ENCODE measurements at regions not wholly inside any gene's neighbourhood (a gene's known extent, or its start where the extent isn't known, plus 50 kb on each side); places are given as distances from the start of the nearest gene placed in this dataset.
"Not testable (repeated sequence)": the region's sequence is repeated elsewhere in the genome, so short reads cannot be mapped to it uniquely, and the experiment has no call there.

DNA sequence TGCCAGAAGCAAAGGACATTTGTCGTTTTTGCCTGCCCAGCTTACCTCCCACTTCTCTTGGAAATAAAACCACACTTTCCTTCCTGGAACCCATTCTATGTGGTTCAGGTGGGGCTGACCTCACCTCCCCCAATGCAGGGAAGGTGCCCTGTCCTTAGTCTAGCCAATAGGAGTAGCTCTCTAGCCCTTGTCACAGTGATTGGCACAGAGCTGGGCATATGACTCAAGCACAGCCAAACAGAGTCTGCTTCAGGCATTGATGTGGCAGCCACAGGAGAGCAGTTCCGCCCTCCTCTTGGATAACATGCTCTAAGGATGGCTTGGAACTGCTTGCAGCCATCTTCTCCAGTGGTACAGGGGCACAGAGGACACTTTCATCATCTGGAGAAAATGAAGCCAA lies 134.0 kb downstream of the LRIG2 start:
- Histone ChIP-seq H3K9me3 (ENCODE audit: control insufficient read depth, low read depth, low read length) (no peaks in the 10 kb centered on the region), H3K9ac (ENCODE audit: control insufficient read depth, extremely low read depth, insufficient read depth, low read length) (no peak overlapping the region), H3K9me1 (ENCODE audit: control insufficient read depth, extremely low read depth, insufficient read depth, low read length) (no peaks in the 10 kb centered on the region), H3K4me2 (ENCODE audit: control insufficient read depth, extremely low read depth, insufficient read depth, low read depth, low read length) (no peak overlapping the region), H2AFZ (ENCODE audit: control insufficient read depth, low read length) (no peak overlapping the region), H3K36me3 (ENCODE audit: control insufficient read depth in 2 of 2, extremely low read depth in 1 of 2, insufficient read depth in 2 of 2, low read length in 2 of 2) (no peaks in the 10 kb centered on the region), H3K4me1 (ENCODE audit: control insufficient read depth, extremely low read depth, insufficient read depth, low read length) (no peaks in the 10 kb centered on the region), H4K20me1 (ENCODE audit: control insufficient read depth, extremely low read depth, insufficient read depth, low read length) (no peaks in the 10 kb centered on the region), H3K27me3 (ENCODE audit: control insufficient read depth, extremely low read depth, insufficient read depth, low read length) (peaks cover 8% of the 10 kb centered on the region), H3K4me3 (ENCODE audit: control insufficient read depth in 2 of 3, extremely low read depth in 1 of 3, insufficient read depth in 2 of 3, low read depth in 1 of 3, low read length in 3 of 3) (no peak overlapping the region), H3K79me2 (ENCODE audit: control insufficient read depth, insufficient read depth, low read length) (no peaks in the 10 kb centered on the region), H3K27ac (ENCODE audit: control insufficient read depth, insufficient read depth, low read length) (no peak overlapping the region)
- dilution Hi-C loops (cut with MboI; ENCODE audit: extremely low pct_ligation_motif_present, low sequenced_read_pairs), result no loop called here
- no peak for DNase-seq (ENCODE audit: low read depth, low spot score)
- no peak for FAIRE-seq
- TF ChIP-seq, protein P1, sequence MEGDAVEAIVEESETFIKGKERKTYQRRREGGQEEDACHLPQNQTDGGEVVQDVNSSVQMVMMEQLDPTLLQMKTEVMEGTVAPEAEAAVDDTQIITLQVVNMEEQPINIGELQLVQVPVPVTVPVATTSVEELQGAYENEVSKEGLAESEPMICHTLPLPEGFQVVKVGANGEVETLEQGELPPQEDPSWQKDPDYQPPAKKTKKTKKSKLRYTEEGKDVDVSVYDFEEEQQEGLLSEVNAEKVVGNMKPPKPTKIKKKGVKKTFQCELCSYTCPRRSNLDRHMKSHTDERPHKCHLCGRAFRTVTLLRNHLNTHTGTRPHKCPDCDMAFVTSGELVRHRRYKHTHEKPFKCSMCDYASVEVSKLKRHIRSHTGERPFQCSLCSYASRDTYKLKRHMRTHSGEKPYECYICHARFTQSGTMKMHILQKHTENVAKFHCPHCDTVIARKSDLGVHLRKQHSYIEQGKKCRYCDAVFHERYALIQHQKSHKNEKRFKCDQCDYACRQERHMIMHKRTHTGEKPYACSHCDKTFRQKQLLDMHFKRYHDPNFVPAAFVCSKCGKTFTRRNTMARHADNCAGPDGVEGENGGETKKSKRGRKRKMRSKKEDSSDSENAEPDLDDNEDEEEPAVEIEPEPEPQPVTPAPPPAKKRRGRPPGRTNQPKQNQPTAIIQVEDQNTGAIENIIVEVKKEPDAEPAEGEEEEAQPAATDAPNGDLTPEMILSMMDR (optimal IDR thresholded peaks at IDR 0.05 in 1 of 3, IDR thresholded peaks at IDR 0.05 in 1 of 3, conservative IDR thresholded peaks at IDR 0.05 in 1 of 3; ENCODE audit: extremely low read depth in 1 of 3, insufficient read depth in 2 of 3, low read length in 3 of 3), result no peak
- TF ChIP-seq EZH2 (IDR thresholded peaks at IDR 0.05; ENCODE audit: low read length), result no peak

GRCh38 chr1:113207457-113207856 lies 134.5 kb downstream of the LRIG2 start:
- H4K20me1 ChIP-seq (ENCODE audit: control insufficient read depth, extremely low read depth, insufficient read depth, low read length), result no peaks in the 10 kb centered on the region
- DNase-seq (ENCODE audit: low read depth, low spot score), result no peak
- H3K9me1 ChIP-seq (ENCODE audit: control insufficient read depth, extremely low read depth, insufficient read depth, low read length), result no peaks in the 10 kb centered on the region
- no peaks in the 10 kb centered on the region for H3K9me3 ChIP-seq (ENCODE audit: control insufficient read depth, low read depth, low read length)
- H3K4me1 ChIP-seq (ENCODE audit: control insufficient read depth, extremely low read depth, insufficient read depth, low read length), result no peaks in the 10 kb centered on the region
- no peak for TF ChIP-seq EZH2 (IDR thresholded peaks at IDR 0.05; ENCODE audit: low read length)
- TF ChIP-seq, protein P1 (optimal IDR thresholded peaks at IDR 0.05 in 1 of 3, IDR thresholded peaks at IDR 0.05 in 1 of 3, conservative IDR thresholded peaks at IDR 0.05 in 1 of 3; ENCODE audit: extremely low read depth in 1 of 3, insufficient read depth in 2 of 3, low read length in 3 of 3), result no peak
- H3K27me3 ChIP-seq (ENCODE audit: control insufficient read depth, extremely low read depth, insufficient read depth, low read length), result peaks cover 8% of the 10 kb centered on the region
- no peak overlapping the region for H3K4me3 ChIP-seq (ENCODE audit: control insufficient read depth in 2 of 3, extremely low read depth in 1 of 3, insufficient read depth in 2 of 3, low read depth in 1 of 3, low read length in 3 of 3)
- no peak overlapping the region for H3K9ac ChIP-seq (ENCODE audit: control insufficient read depth, extremely low read depth, insufficient read depth, low read length)
- no peak overlapping the region for H3K27ac ChIP-seq (ENCODE audit: control insufficient read depth, insufficient read depth, low read length)
- no peaks in the 10 kb centered on the region for H3K79me2 ChIP-seq (ENCODE audit: control insufficient read depth, insufficient read depth, low read length)
- dilution Hi-C loops (cut with MboI; ENCODE audit: extremely low pct_ligation_motif_present, low sequenced_read_pairs), result no loop called here
- no peaks in the 10 kb centered on the region for H3K36me3 ChIP-seq (ENCODE audit: control insufficient read depth in 2 of 2, extremely low read depth in 1 of 2, insufficient read depth in 2 of 2, low read length in 2 of 2)
- no peak overlapping the region for H2AFZ ChIP-seq (ENCODE audit: control insufficient read depth, low read length)
- no peak overlapping the region for H3K4me2 ChIP-seq (ENCODE audit: control insufficient read depth, extremely low read depth, insufficient read depth, low read depth, low read length)
- no peak for FAIRE-seq

DNA sequence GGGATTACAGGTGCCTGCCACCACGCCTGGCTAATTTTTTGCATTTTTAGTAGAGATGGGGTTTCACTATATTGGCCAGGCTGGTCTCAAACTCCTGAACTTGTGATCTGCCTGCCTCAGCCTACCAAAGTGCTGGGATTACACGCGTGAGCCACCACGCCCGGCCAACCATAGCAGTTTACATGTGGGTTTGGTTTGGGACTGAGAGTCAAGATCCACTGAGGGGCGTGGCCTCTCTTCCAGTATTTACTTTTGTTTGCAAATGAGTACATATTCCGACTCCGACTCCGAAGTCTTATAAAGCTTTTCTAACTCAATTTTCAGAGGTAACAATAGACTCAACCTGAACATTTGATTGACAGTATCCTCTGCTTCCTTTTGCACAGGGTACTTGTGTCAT lies 135.4 kb downstream of the LRIG2 start:
- H3K4me3 ChIP-seq (ENCODE audit: control insufficient read depth in 2 of 3, extremely low read depth in 1 of 3, insufficient read depth in 2 of 3, low read depth in 1 of 3, low read length in 3 of 3); H4K20me1 ChIP-seq (ENCODE audit: control insufficient read depth, extremely low read depth, insufficient read depth, low read length); DNase-seq (ENCODE audit: low read depth, low spot score); H3K36me3 ChIP-seq (ENCODE audit: control insufficient read depth in 2 of 2, extremely low read depth in 1 of 2, insufficient read depth in 2 of 2, low read length in 2 of 2); FAIRE-seq; H3K9me1 ChIP-seq (ENCODE audit: control insufficient read depth, extremely low read depth, insufficient read depth, low read length); H3K27me3 ChIP-seq (ENCODE audit: control insufficient read depth, extremely low read depth, insufficient read depth, low read length); H3K27ac ChIP-seq (ENCODE audit: control insufficient read depth, insufficient read depth, low read length); H3K4me2 ChIP-seq (ENCODE audit: control insufficient read depth, extremely low read depth, insufficient read depth, low read depth, low read length); H3K4me1 ChIP-seq (ENCODE audit: control insufficient read depth, extremely low read depth, insufficient read depth, low read length); H3K9me3 ChIP-seq (ENCODE audit: control insufficient read depth, low read depth, low read length); dilution Hi-C loops (cut with MboI; ENCODE audit: extremely low pct_ligation_motif_present, low sequenced_read_pairs); H3K9ac ChIP-seq (ENCODE audit: control insufficient read depth, extremely low read depth, insufficient read depth, low read length); H2AFZ ChIP-seq (ENCODE audit: control insufficient read depth, low read length); H3K79me2 ChIP-seq (ENCODE audit: control insufficient read depth, insufficient read depth, low read length): not testable (repeated sequence)

All from keratinocyte (primary cell).